ENCODE measurements at regions not wholly inside any gene's neighbourhood (a gene's known extent, or its start where the extent isn't known, plus 50 kb on each side); places are given as distances from the start of the nearest gene placed in this dataset.

GRCh38 chr6:126914801-126915200, 203.7 kb upstream of the RSPO3 start:
- Histone ChIP-seq H3K9me3 (replicated peaks) (no peaks in the 10 kb centered on the region), H3K27ac (replicated peaks) (no peak overlapping the region), H3K4me1 (no peaks in the 10 kb centered on the region), H3K27me3 (ENCODE audit: low read depth) (no peaks in the 10 kb centered on the region), H3K36me3 (no peaks in the 10 kb centered on the region), H3K4me3 (no peak overlapping the region)
- intact Hi-C loops (cut with micrococcal nuclease) = no loop called here
- no peak for DNase-seq
- no peak for TF ChIP-seq CTCF (IDR thresholded peaks at IDR 0.05; ENCODE audit: borderline replicate concordance)

- intact Hi-C loops (cut with micrococcal nuclease) = no loop called here
- H3K27ac ChIP-seq (replicated peaks) = no peak overlapping the region
- no peak overlapping the region for H3K4me3 ChIP-seq
- no peaks in the 10 kb centered on the region for H3K36me3 ChIP-seq
- no peaks in the 10 kb centered on the region for H3K27me3 ChIP-seq (ENCODE audit: low read depth)
- DNase-seq = no peak
- no peaks in the 10 kb centered on the region for H3K9me3 ChIP-seq (replicated peaks)
- H3K4me1 ChIP-seq = no peaks in the 10 kb centered on the region
- no peak for TF ChIP-seq CTCF (IDR thresholded peaks at IDR 0.05; ENCODE audit: borderline replicate concordance)
Measured at GRCh38 chr6:126919947-126920346, 198.5 kb upstream of the RSPO3 start.

- no peak for DNase-seq
- H3K4me3 ChIP-seq = no peak overlapping the region
- no peaks in the 10 kb centered on the region for H3K36me3 ChIP-seq
- H3K9me3 ChIP-seq (replicated peaks) = no peaks in the 10 kb centered on the region
- TF ChIP-seq CTCF (IDR thresholded peaks at IDR 0.05; ENCODE audit: borderline replicate concordance) = no peak
- no peak overlapping the region for H3K27ac ChIP-seq (replicated peaks)
- H3K27me3 ChIP-seq (ENCODE audit: low read depth) = no peaks in the 10 kb centered on the region
- intact Hi-C loops (cut with micrococcal nuclease) = no loop called here
- H3K4me1 ChIP-seq = no peaks in the 10 kb centered on the region
Measured at GRCh38 chr6:126923807-126924206, 194.7 kb upstream of the RSPO3 start.

GRCh38 chr6:126926926-126927325, 191.5 kb upstream of the RSPO3 start:
- DNase-seq = no peak
- no peaks in the 10 kb centered on the region for H3K36me3 ChIP-seq
- H3K27me3 ChIP-seq (ENCODE audit: low read depth) = no peaks in the 10 kb centered on the region
- no peaks in the 10 kb centered on the region for H3K9me3 ChIP-seq (replicated peaks)
- no peak overlapping the region for H3K4me3 ChIP-seq
- no peaks in the 10 kb centered on the region for H3K4me1 ChIP-seq
- intact Hi-C loops (cut with micrococcal nuclease) = no loop called here
- no peak overlapping the region for H3K27ac ChIP-seq (replicated peaks)
- TF ChIP-seq CTCF (IDR thresholded peaks at IDR 0.05; ENCODE audit: borderline replicate concordance) = no peak

- no peaks in the 10 kb centered on the region for H3K36me3 ChIP-seq
Measured at GRCh38 chr6:126927841-126928240, 190.6 kb upstream of the RSPO3 start.

More at GRCh38 chr6:126927841-126928240, 190.6 kb upstream of the RSPO3 start:
- Histone ChIP-seq H3K4me3 (no peak overlapping the region), H3K4me1 (no peaks in the 10 kb centered on the region), H3K27me3 (ENCODE audit: low read depth) (no peaks in the 10 kb centered on the region), H3K9me3 (replicated peaks) (no peaks in the 10 kb centered on the region), H3K27ac (replicated peaks) (no peak overlapping the region)
- TF ChIP-seq CTCF (IDR thresholded peaks at IDR 0.05; ENCODE audit: borderline replicate concordance) = no peak
- no peak for DNase-seq
- intact Hi-C loops (cut with micrococcal nuclease) = no loop called here

Measured in left ventricle myocardium inferior (tissue), 1 donor.